ENCODE measurements at regions not wholly inside any gene's neighbourhood (a gene's known extent, or its start where the extent isn't known, plus 50 kb on each side); places are given as distances from the start of the nearest gene placed in this dataset.

GRCh38 chr6:33869121-33869520 is 65.3 kb upstream of the MLN start:
- DNase-seq (ENCODE audit: low spot score), result no peak

GRCh38 chr6:33868141-33868540 is 64.3 kb upstream of the MLN start:
- no peak for TF ChIP-seq CTCF (IDR thresholded peaks at IDR 0.05)
- Histone ChIP-seq H3K27ac (no peak overlapping the region), H3K4me3 (no peak overlapping the region)
- no peak for DNase-seq (ENCODE audit: low spot score)

More at GRCh38 chr6:33869121-33869520, 65.3 kb upstream of the MLN start:
- Histone ChIP-seq H3K4me3 (no peak overlapping the region), H3K27ac (no peak overlapping the region)
- no peak for TF ChIP-seq CTCF (IDR thresholded peaks at IDR 0.05)

- TF ChIP-seq CTCF (IDR thresholded peaks at IDR 0.05), result no peak
- DNase-seq (ENCODE audit: low spot score), result no peak
- no peak overlapping the region for H3K4me3 ChIP-seq
- no peak overlapping the region for H3K27ac ChIP-seq
Measured at GRCh38 chr6:33865478-33866077, 61.8 kb upstream of the MLN start.

- Histone ChIP-seq H3K27ac (no peak overlapping the region), H3K4me3 (no peak overlapping the region)
- no peak for DNase-seq (ENCODE audit: low spot score)
- TF ChIP-seq CTCF (IDR thresholded peaks at IDR 0.05), result no peak
Measured at GRCh38 chr6:33863723-33864440, 60.1 kb upstream of the MLN start.

- Histone ChIP-seq H3K27ac (no peak overlapping the region), H3K4me3 (no peak overlapping the region)
- DNase-seq (ENCODE audit: low spot score), result no peak
- no peak for TF ChIP-seq CTCF (IDR thresholded peaks at IDR 0.05)
Measured at GRCh38 chr6:33863084-33863483, 59.3 kb upstream of the MLN start.

DNA sequence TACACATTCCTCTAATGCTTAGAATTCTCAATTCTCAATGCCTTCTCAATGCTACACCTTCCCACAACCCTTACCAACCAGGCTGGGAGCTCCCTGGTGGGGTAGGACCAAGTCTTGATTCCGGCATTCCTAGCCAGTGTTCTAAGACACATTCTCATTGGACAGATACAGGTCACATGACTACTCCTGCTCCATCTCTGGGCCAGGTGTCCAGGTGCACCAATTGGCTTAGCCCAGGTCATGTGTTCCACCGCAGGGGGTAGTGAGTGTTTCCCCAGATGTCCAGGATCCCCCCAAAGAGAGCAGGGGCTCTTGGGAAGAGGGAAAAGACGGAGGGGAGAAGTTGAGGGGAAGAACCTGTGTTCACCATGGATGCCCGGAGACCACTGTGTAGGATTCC is 58.7 kb upstream of the MLN start:
- TF ChIP-seq CTCF (IDR thresholded peaks at IDR 0.05), result no peak
- no peak for DNase-seq (ENCODE audit: low spot score)
- H3K27ac ChIP-seq, result no peak overlapping the region
- H3K4me3 ChIP-seq, result no peak overlapping the region

- H3K27ac ChIP-seq, result no peak overlapping the region
- no peak for DNase-seq (ENCODE audit: low spot score)
- TF ChIP-seq CTCF (IDR thresholded peaks at IDR 0.05), result no peak
- no peak overlapping the region for H3K4me3 ChIP-seq
Measured at GRCh38 chr6:33861722-33862121, 57.9 kb upstream of the MLN start.

Data from coronary artery (tissue), 2 donors.